ENCODE measurements at regions not wholly inside any gene's neighbourhood (a gene's known extent, or its start where the extent isn't known, plus 50 kb on each side); places are given as distances from the start of the nearest gene placed in this dataset.

DNA sequence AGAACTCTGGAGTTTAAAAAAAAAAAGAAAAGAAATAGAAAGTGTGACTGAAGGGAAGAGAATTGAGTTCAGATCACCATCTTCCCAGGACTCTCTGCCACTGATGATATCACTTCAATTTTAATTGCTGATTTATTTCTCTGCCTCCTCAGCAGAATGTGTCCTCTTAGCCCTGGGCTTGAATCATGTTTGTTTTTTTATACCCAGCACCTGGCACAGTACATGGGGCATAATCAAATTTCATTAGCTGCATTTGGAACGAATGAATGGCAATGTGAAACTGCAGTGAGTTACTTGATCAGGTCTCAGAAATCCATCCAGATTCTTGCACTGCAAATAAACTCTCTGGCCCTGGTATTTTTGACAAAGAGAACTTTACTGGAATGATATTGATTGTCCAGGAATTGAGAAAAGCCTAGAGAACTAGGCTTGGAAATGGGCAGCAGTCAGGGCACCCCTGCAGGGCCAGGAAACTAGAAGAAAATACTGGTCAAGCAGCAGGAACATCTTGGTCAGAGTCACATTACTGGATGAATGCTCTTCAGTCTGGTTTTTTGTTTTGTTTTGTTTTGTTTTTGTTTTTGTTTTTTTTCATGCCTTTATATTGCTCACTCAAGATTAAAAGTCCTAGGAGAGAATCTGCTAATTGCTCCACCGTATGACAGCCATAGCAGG lies 103.8 kb upstream of the FAM78B start:
- TF ChIP-seq POLR2A (IDR thresholded peaks at IDR 0.05; ENCODE audit: borderline replicate concordance, extremely low read depth, insufficient read depth, insufficient read length) = no peak
- TF ChIP-seq ZFX (IDR thresholded peaks at IDR 0.05) = no peak
- TF ChIP-seq, protein P1, sequence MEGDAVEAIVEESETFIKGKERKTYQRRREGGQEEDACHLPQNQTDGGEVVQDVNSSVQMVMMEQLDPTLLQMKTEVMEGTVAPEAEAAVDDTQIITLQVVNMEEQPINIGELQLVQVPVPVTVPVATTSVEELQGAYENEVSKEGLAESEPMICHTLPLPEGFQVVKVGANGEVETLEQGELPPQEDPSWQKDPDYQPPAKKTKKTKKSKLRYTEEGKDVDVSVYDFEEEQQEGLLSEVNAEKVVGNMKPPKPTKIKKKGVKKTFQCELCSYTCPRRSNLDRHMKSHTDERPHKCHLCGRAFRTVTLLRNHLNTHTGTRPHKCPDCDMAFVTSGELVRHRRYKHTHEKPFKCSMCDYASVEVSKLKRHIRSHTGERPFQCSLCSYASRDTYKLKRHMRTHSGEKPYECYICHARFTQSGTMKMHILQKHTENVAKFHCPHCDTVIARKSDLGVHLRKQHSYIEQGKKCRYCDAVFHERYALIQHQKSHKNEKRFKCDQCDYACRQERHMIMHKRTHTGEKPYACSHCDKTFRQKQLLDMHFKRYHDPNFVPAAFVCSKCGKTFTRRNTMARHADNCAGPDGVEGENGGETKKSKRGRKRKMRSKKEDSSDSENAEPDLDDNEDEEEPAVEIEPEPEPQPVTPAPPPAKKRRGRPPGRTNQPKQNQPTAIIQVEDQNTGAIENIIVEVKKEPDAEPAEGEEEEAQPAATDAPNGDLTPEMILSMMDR (IDR thresholded peaks at IDR 0.05 in 2 of 3, conservative IDR thresholded peaks at IDR 0.05 in 1 of 3; ENCODE audit: borderline replicate concordance in 1 of 3, insufficient read depth in 1 of 3, low read depth in 2 of 3, low read length in 2 of 3) = no peak
- TF ChIP-seq EZH2 (IDR thresholded peaks at IDR 0.05) = no peak
- TF ChIP-seq ZNF274 (IDR thresholded peaks at IDR 0.05; ENCODE audit: low read depth, low read length) = no peak
- TF ChIP-seq EZH2phosphoT487 (IDR thresholded peaks at IDR 0.05; ENCODE audit: borderline replicate concordance) = no peak
- TF ChIP-seq MAX (IDR thresholded peaks at IDR 0.05) = no peak
- no peak for TF ChIP-seq SP1 (IDR thresholded peaks at IDR 0.05; ENCODE audit: low read depth)
- TF ChIP-seq, protein P2, sequence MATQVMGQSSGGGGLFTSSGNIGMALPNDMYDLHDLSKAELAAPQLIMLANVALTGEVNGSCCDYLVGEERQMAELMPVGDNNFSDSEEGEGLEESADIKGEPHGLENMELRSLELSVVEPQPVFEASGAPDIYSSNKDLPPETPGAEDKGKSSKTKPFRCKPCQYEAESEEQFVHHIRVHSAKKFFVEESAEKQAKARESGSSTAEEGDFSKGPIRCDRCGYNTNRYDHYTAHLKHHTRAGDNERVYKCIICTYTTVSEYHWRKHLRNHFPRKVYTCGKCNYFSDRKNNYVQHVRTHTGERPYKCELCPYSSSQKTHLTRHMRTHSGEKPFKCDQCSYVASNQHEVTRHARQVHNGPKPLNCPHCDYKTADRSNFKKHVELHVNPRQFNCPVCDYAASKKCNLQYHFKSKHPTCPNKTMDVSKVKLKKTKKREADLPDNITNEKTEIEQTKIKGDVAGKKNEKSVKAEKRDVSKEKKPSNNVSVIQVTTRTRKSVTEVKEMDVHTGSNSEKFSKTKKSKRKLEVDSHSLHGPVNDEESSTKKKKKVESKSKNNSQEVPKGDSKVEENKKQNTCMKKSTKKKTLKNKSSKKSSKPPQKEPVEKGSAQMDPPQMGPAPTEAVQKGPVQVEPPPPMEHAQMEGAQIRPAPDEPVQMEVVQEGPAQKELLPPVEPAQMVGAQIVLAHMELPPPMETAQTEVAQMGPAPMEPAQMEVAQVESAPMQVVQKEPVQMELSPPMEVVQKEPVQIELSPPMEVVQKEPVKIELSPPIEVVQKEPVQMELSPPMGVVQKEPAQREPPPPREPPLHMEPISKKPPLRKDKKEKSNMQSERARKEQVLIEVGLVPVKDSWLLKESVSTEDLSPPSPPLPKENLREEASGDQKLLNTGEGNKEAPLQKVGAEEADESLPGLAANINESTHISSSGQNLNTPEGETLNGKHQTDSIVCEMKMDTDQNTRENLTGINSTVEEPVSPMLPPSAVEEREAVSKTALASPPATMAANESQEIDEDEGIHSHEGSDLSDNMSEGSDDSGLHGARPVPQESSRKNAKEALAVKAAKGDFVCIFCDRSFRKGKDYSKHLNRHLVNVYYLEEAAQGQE (IDR thresholded peaks at IDR 0.05; ENCODE audit: low read depth) = no peak
- TF ChIP-seq YY1 (IDR thresholded peaks at IDR 0.05; ENCODE audit: extremely low read depth, insufficient replicate concordance, low read depth, low read length) = no peak
- no peak for TF ChIP-seq ZBTB33 (IDR thresholded peaks at IDR 0.05; ENCODE audit: extremely low read depth, insufficient replicate concordance, low read length)
